ENCODE measurements at regions not wholly inside any gene's neighbourhood (a gene's known extent, or its start where the extent isn't known, plus 50 kb on each side); places are given as distances from the start of the nearest gene placed in this dataset.

GRCh38 chr12:87922736-87923135, 106.5 kb downstream of the C12orf50 start:
- Mint-ChIP-seq H3K4me3 (no peak overlapping the region), H3K4me1 (ENCODE audit: low read depth) (no peaks in the 10 kb centered on the region), H3K27ac (no peak overlapping the region), H3K27me3 (ENCODE audit: insufficient read depth) (no peaks in the 10 kb centered on the region), H3K36me3 (ENCODE audit: low read depth) (no peaks in the 10 kb centered on the region), H3K9me3 (no peaks in the 10 kb centered on the region)
- no peak for TF ChIP-seq CTCF (IDR thresholded peaks at IDR 0.05)
- DNase-seq: no peak

- no peaks in the 10 kb centered on the region for H3K36me3 Mint-ChIP-seq (ENCODE audit: low read depth)
- no peaks in the 10 kb centered on the region for H3K4me1 Mint-ChIP-seq (ENCODE audit: low read depth)
Observed at GRCh38 chr12:87921621-87922020, 107.6 kb downstream of the C12orf50 start.

GRCh38 chr12:87920139-87920538, 109.1 kb downstream of the C12orf50 start:
- no peaks in the 10 kb centered on the region for H3K4me1 Mint-ChIP-seq (ENCODE audit: low read depth)
- H3K27me3 Mint-ChIP-seq (ENCODE audit: insufficient read depth): no peaks in the 10 kb centered on the region
- H3K4me3 Mint-ChIP-seq: no peak overlapping the region
- DNase-seq: no peak
- TF ChIP-seq CTCF (IDR thresholded peaks at IDR 0.05): no peak
- no peaks in the 10 kb centered on the region for H3K36me3 Mint-ChIP-seq (ENCODE audit: low read depth)
- no peak overlapping the region for H3K27ac Mint-ChIP-seq
- H3K9me3 Mint-ChIP-seq: peaks cover 4% of the 10 kb centered on the region; the same call in 1 of the 2 replicates

More at GRCh38 chr12:87921621-87922020, 107.6 kb downstream of the C12orf50 start:
- no peaks in the 10 kb centered on the region for H3K9me3 Mint-ChIP-seq
- H3K27ac Mint-ChIP-seq: no peak overlapping the region
- H3K4me3 Mint-ChIP-seq: no peak overlapping the region
- H3K27me3 Mint-ChIP-seq (ENCODE audit: insufficient read depth): no peaks in the 10 kb centered on the region
- no peak for TF ChIP-seq CTCF (IDR thresholded peaks at IDR 0.05)
- DNase-seq: no peak

GRCh38 chr12:87901457-87901856, 127.7 kb downstream of the C12orf50 start:
- no peaks in the 10 kb centered on the region for H3K27me3 Mint-ChIP-seq (ENCODE audit: insufficient read depth)
- TF ChIP-seq CTCF (IDR thresholded peaks at IDR 0.05): no peak
- H3K36me3 Mint-ChIP-seq (ENCODE audit: low read depth): no peaks in the 10 kb centered on the region
- H3K27ac Mint-ChIP-seq: no peak overlapping the region
- H3K9me3 Mint-ChIP-seq: peaks cover 5% of the 10 kb centered on the region; the same call in 1 of the 2 replicates
- DNase-seq: no peak
- no peak overlapping the region for H3K4me3 Mint-ChIP-seq
- no peaks in the 10 kb centered on the region for H3K4me1 Mint-ChIP-seq (ENCODE audit: low read depth)

GRCh38 chr12:87897662-87898061, 131.5 kb downstream of the C12orf50 start:
- H3K27me3 Mint-ChIP-seq (ENCODE audit: insufficient read depth): no peaks in the 10 kb centered on the region
- no peaks in the 10 kb centered on the region for H3K4me1 Mint-ChIP-seq (ENCODE audit: low read depth)
- no peak for TF ChIP-seq CTCF (IDR thresholded peaks at IDR 0.05)
- H3K27ac Mint-ChIP-seq: no peak overlapping the region
- no peak for DNase-seq
- no peak overlapping the region for H3K4me3 Mint-ChIP-seq
- H3K9me3 Mint-ChIP-seq: peaks cover 15% of the 10 kb centered on the region
- no peaks in the 10 kb centered on the region for H3K36me3 Mint-ChIP-seq (ENCODE audit: low read depth)

GRCh38 chr12:87883806-87884205, 145.4 kb downstream of the C12orf50 start:
- Mint-ChIP-seq H3K4me1 (ENCODE audit: low read depth) (no peaks in the 10 kb centered on the region), H3K36me3 (ENCODE audit: low read depth) (no peaks in the 10 kb centered on the region), H3K9me3 (no peaks in the 10 kb centered on the region; the same call in 1 of the 2 replicates), H3K27me3 (ENCODE audit: insufficient read depth) (no peaks in the 10 kb centered on the region), H3K27ac (no peak overlapping the region), H3K4me3 (no peak overlapping the region)
- TF ChIP-seq CTCF (IDR thresholded peaks at IDR 0.05): no peak
- no peak for DNase-seq
